GM10266 (cell line): ENCODE measurements at regions not wholly inside any gene's neighbourhood (a gene's known extent, or its start where the extent isn't known, plus 50 kb on each side); places are given as distances from the start of the nearest gene placed in this dataset.

Experiments used
- DNase-seq: peaks from one replicate; pipeline ENCODE4 v3.0.0; 2012; ENCODE audit errors: extremely low spot score
- TF ChIP-seq, protein P1 (sequence below): IDR thresholded peaks from 2 replicates; pipeline ENCODE4 v1.5.1; 2012; ENCODE audit warnings: mild to moderate bottlenecking, low read depth; ENCODE audit not compliant: control insufficient read depth, insufficient read depth; ENCODE audit errors: missing control alignments

DNA sequence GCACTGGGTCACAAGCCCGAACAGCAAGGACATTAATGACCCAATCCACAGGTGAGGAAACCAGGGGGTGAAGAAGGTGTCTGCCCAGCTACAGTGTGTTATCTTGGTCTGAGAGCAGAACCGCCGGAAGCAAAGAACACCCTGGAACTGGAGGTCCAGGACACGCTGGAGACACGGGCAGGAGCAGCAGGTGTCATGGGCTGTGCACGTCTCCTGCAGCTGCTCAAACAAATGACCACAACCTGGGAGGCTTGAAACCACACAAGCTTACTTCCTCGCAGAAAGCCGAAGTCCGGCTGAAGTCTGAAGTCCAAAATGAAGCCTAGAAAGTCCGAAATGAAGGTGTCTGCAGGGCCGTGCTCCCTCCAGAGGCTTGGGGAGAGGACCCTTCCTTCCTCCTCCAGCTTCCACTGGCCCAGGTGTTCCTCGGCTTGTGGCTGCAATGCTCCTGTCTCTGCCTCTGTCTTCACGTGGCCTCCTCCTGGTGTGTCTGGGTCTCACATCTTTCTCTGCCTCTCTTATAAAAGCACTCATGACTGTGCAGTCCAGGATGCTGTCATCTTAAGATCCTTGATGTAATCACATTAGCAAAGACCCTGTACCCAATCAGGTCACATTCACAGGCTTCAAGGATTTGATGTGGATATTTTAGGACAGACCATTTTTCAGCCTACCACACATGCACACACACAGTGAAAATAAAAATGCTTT lies 351.2 kb downstream of the C16orf95 start:
- TF ChIP-seq, protein P1, sequence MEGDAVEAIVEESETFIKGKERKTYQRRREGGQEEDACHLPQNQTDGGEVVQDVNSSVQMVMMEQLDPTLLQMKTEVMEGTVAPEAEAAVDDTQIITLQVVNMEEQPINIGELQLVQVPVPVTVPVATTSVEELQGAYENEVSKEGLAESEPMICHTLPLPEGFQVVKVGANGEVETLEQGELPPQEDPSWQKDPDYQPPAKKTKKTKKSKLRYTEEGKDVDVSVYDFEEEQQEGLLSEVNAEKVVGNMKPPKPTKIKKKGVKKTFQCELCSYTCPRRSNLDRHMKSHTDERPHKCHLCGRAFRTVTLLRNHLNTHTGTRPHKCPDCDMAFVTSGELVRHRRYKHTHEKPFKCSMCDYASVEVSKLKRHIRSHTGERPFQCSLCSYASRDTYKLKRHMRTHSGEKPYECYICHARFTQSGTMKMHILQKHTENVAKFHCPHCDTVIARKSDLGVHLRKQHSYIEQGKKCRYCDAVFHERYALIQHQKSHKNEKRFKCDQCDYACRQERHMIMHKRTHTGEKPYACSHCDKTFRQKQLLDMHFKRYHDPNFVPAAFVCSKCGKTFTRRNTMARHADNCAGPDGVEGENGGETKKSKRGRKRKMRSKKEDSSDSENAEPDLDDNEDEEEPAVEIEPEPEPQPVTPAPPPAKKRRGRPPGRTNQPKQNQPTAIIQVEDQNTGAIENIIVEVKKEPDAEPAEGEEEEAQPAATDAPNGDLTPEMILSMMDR = no peak

DNA sequence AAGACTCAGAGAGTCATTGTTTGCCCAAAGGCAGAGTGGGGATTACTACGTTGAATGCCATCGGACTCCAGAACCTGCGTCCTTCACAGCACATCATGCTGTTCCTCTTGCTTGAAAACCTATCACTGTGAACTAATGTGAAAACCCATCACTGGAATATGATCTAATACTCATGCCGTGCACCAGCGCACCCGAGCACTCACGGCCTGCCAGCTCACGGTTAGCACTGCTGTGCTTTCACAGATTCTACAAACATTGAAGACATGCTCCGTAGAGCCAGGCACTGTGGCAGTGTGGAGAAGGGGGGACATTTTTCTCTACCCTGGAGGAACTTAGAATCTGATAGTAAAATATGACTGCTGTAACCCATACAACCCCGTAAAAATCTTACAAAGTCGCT lies 350.4 kb downstream of the C16orf95 start:
- TF ChIP-seq, protein P1 = no peak

More for the DNA sequence above, 351.2 kb downstream of the C16orf95 start:
- no peak for DNase-seq

DNA sequence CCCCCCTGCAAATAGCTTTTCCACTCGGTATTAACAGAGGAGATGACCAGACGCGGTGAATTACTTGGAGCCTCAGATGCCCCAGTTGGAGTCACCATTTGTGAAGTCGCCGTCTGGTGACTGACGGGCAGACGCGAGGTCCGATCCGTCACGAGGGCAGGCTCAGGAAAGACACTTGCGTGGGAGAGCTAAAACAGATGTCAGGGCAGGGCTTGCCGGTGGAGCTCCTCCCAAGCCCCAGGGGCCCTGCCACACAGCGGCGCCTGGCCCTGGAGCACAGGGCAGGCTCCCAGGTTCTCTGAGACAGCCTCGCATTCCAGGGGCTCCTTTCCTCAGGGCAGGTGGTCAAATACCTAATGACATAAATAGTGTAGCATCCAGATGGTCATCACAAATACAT lies 348.3 kb downstream of the C16orf95 start:
- TF ChIP-seq, protein P1 = no peak
- no peak for DNase-seq

More for the DNA sequence above, 350.4 kb downstream of the C16orf95 start:
- no peak for DNase-seq

DNA sequence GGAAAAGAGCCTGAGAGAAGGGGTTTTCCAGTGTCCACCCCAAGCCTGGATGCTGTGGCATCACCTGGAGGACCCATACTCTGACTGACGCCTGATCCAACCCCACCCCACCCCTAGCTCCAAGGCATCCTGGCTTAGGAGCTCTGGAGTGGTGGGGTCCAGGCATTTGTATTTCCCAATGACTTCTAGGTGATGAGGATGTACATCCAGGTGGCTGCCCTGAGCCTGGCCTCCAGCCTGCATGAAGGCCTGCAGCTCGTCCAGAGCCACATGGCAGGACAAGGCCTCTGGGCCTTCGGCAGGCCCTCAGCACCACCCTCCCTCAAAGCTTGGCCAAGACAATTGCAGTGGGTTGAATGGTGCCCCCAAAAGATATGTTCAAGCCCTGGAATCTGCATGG lies 347.5 kb downstream of the C16orf95 start:
- TF ChIP-seq, protein P1 = no peak
- DNase-seq = no peak

DNA sequence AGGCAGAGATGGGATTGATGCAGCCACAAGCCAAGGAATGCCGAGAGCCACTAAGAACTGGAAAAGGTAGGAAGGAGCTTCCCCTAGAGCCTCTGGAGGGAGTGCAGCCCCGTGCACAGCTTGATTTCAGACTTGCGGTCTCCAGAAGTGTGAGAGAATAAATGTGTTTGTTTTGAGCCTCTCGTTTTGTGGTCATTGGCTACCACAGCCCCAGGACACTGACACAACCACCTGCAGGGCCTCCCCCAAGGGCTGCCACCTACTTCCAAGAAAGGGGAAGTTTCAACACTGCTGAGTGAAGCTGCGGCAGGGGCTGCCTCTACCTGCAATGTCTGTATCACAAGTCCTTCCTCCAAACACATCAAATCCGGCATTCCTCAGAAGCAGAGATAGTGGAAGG lies 346.9 kb downstream of the C16orf95 start:
- TF ChIP-seq, protein P1 = no peak
- DNase-seq = no peak

DNA sequence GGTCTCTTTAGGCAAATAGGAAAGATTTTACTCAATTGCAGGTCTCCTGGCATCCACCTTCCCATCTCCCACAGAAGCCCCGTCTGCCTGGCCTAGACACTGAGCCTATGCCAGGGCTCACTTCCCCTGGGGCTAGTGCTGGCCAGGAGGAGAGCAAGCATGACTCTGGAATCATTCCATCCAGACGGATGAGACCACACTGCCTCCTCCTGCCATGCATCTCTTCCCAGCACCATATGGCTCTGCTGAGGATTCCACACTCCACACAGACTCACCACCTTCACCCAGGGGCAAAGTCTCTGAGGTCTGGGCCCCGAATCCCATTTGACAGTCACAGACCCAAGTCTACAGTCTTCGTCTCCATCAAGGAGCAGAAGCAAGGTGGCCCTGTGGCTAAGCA lies 346.5 kb downstream of the C16orf95 start:
- DNase-seq = no peak
- TF ChIP-seq, protein P1 = no peak

DNA sequence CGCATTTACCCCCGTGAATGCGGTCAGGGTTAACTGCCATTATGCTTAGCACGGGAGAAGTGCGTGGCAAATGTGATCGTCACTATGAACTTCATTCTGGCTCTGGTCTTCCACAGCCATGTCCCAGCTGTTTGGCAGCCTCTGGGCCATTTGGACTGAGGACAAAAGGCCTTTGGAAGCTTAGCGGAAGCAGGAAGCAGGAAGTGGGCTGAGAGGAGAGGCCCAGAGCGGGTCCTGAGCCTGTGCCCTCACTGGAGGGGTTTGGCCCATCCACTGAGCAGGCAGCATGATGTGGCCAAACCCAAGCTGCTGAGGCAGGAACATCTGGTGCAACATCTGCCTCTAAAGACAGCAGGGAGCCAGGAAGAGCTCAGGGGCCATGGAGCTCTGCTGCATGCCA lies 345.9 kb downstream of the C16orf95 start:
- DNase-seq = no peak
- TF ChIP-seq, protein P1 = no peak
